Activated CD4-positive, alpha-beta T cell treated with anti-CD3 and anti-CD28 coated beads for 48 hours (primary cell): ENCODE measurements at regions not wholly inside any gene's neighbourhood (a gene's known extent, or its start where the extent isn't known, plus 50 kb on each side); places are given as distances from the start of the nearest gene placed in this dataset.
"Not testable (repeated sequence)": the region's sequence is repeated elsewhere in the genome, so short reads cannot be mapped to it uniquely, and the experiment has no call there.

ENCODE experiments used
- DNase-seq: peaks from one replicate; pipeline ENCODE4 v3.0.0-alpha.2; 2020

DNA sequence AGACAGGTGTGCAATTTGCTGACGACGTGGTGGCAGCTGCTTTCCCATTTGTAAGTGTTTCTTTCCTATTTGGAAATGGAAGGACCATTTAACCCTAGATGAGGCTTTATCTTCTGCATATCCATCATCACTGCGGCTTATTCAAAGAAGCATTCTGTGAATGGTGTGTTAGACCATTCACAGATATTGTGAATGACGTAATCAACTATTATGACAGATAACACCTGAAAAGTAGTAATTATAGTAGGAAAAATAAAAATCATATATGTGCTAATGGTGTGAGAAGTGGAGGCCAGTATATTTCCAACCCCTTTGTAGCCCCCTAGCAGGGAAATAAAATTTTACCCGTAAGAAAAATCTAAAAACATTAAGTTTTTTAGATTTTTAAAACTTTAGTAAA is 424.5 kb upstream of the CRIM1 start:
- DNase-seq, result no peak

- DNase-seq, result no peak
Observed at GRCh38 chr2:35929551-35929950, 426.0 kb upstream of the CRIM1 start.

DNA sequence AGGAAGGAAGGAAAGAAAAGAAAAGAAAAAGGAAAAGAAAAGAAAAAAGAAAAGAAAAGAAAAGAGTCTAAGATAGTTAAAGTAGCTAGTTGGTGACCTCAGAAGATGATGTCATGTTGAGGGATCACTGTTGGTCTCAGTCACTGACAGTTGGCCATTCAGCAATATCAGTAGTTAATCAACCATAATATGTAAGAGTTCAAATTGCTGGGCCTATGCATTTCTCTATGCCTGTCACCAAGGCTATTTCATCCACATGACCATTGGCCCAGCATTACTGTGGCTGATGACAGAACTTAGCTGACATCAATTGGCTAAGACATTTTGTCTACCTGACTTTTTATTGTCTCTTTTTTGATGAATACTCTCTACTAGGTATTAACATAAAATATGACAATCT is 435.5 kb upstream of the CRIM1 start:
- no peak for DNase-seq

DNA sequence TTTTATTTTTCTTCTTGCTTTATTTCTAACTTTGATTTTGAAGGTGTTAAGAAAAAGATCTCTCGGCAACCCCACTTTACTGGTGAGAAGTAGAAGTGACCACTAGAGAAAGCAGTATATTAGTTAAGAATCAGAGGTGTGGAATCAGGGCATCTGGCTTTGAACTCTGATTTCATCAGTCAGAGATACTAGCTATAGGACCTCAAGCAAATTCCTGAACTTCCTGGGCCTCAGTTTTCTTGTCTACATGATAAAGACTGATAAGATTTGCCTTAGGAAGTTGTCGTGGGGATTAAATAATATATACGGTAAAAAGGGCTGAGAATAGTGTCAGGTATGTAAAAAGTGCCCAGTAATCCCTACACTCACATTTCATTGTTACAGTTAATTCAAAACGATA is 440.3 kb upstream of the CRIM1 start:
- DNase-seq, result no peak

DNA sequence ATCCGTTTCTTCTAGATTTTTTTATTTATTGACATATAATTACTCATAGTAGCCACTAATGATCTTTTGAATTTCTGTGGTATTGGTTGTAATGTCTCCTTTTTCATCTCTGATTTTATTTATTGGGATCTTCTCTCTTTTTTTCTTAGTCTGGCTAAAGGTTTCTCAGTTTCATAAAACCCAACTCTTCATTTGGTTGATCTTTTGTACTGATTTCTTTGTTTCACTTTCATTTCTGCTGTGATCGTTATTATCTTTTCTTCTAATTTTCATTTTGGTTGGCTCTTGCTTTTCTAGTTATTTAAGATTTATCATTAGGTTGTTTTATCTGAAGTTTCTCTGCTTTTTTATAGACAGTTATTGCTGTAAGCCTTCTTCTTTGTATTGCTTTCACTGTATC is 463.6 kb upstream of the CRIM1 start:
- no peak for DNase-seq

- no peak for DNase-seq
Observed at GRCh38 chr2:35891528-35891927, 464.1 kb upstream of the CRIM1 start.

GRCh38 chr2:35887146-35887545 is 468.4 kb upstream of the CRIM1 start:
- no peak for DNase-seq

DNA sequence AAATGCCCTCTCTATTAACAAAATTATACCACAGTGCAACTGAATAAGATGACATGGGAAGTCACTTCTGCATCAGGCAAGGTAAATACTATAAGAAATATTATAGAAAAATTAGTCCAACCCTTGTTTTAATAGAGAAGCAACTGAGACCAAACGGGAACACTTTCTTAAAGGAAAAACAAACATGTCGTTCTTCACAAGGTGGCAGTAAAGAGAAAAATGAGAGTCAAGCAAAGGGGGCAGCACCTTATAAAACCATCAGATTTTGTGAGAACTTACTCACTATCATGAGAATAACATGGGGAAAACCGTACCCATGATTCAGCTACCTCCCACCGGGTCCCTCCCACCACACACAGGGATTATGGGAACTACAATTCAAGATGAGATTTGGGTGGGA is 481.7 kb upstream of the CRIM1 start:
- DNase-seq, result no peak

GRCh38 chr2:35871672-35872071 is 483.9 kb upstream of the CRIM1 start:
- no peak for DNase-seq

GRCh38 chr2:35870713-35871112 is 484.9 kb upstream of the CRIM1 start:
- DNase-seq, result no peak

DNA sequence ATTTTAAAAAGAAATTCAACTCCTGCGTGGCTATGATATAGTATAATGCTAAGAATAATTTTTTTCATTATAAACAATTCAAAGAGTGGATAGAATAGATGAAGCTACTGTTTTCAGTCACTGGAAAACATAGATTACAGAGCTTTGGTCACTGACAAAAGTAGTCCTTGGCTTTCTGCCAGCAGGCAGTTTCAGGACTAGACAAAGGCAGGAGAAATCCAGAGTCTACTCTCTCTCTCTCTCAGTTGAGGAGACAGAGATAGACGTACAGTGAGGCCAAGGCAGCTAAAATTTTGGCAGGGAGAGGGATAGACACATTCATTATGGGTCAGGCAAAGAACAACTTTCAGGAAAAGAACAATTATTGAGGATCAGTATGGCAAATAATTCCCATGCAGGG is 491.4 kb upstream of the CRIM1 start:
- no peak for DNase-seq

DNA sequence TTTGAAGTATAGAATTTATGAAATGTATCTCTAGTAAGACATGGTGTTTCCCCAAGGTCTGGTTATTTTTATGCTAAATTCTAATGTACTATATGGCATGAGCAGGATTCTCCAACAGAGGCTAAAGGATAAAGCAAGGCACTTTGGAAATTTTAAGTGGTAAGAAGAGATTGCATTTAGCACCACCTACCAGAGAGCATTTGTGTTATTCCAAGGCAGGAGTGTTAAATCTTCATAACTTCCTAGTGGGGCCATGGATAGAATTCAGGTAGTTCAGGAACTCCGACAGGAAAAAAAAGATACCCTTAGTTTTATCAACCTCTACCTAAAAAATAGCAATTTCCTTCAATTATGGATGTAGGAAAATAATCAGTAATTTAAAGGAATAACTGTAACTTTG is 497.4 kb upstream of the CRIM1 start:
- DNase-seq, result no peak

DNA sequence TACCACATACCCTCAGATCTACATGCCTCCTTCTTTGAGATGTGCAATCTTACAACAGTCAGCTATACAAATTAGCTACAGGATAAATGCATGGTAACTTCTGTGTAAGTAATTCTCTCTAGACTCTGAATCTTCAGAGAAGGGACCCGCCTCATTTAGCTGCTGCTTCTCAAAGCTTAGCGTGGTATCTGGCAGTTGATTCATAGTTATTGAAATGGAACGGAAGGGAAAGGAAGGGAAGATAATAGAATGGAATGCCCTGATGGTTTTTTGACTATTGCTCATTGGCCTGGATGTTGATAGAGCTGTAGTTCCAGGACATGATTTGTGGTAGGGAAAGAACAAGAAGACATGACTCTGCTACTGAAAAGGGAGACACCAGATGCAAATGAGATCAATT is 498.1 kb upstream of the CRIM1 start:
- no peak for DNase-seq

- no peak for DNase-seq
Observed at GRCh38 chr2:35831385-35831784, 524.2 kb upstream of the CRIM1 start.

DNA sequence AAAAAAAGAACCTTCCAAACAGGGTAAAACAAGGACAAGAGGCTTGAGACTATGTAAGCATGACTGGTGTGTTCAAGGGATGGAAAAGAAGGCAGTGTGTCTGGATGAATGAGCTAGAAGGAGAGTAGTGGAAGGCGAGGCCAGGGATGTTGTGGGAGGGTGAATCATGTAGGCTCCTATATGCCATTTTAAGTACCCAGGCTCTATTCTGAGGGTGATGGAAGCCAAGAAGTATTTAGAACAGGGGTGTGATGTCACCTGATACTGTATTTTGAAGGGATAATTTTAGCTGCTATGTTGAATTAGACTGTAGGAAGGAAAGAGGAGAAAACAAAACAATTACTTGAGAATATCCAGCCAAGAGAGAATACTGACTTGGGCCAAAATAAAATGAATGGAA is 524.7 kb upstream of the CRIM1 start:
- DNase-seq, result no peak

- no peak for DNase-seq
Observed at GRCh38 chr2:35827086-35827485, 528.5 kb upstream of the CRIM1 start.

GRCh38 chr2:35822716-35823115 is 532.9 kb upstream of the CRIM1 start:
- DNase-seq, result no peak

DNA sequence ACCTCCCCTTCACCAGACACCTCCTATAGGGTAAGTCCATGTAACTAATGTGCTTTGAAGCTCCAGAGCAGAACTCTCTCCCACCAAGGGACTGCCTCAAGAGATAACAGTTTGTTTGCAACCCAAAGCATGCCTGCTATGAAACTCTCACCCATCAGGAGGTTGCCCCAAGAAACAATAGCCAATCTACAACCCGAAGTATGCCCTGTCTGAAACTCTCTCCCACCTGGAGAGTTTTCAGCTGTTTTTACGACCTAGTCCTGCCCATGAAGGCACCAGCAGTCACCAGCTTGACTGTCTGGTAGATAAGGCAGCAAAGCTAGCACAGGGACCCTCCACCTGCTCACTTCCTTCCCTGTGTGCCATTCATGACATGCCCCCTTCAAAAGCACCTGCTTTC is 533.9 kb upstream of the CRIM1 start:
- no peak for DNase-seq

GRCh38 chr2:35820391-35820790 is 535.2 kb upstream of the CRIM1 start:
- no peak for DNase-seq

- DNase-seq, result no peak
Observed at GRCh38 chr2:35819033-35819432, 536.5 kb upstream of the CRIM1 start.

GRCh38 chr2:35818359-35818758 is 537.2 kb upstream of the CRIM1 start:
- DNase-seq, result not testable (repeated sequence)

DNA sequence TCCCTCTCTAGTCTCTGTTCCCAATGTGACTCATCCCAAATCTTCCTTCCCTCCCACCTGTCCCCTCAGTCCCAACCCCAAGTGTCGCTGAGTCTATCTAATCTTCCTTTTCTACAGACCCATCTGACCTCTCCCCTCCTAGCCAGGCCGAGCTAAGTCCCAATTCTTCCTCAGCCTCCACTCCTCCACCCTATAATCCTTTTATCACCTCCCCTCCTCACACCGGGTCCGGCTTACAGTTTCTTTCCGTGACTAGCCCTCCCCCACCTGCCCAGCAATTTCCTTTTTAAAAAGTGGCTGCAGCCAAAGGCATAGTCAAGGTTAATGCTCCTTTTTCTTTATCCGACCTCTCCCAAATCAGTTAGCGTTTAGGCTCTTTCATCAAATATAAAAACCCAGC is 541.0 kb upstream of the CRIM1 start:
- not testable (repeated sequence) for DNase-seq

DNA sequence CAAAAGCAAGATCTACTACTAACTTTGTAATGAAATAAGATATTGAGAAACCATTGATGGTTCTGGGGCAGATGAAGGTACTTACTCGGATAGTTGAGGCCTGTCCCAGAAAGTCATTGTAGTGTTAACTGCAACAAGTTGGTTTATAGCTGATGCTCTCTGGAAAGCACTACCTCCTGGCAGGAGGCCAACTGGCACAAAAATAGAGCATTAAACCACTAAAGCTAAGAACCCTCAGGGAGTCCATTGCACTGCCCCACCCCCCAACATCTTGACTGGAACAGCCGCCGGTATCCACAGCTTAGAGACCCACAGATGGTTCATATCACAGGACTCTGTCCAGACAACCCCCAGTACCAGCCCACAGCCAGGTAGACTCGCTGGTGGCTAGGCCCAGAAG is 552.5 kb upstream of the CRIM1 start:
- no peak for DNase-seq

- no peak for DNase-seq
Observed at GRCh38 chr2:35794796-35795450, 560.7 kb upstream of the CRIM1 start.

GRCh38 chr2:35790292-35790691 is 565.3 kb upstream of the CRIM1 start:
- no peak for DNase-seq

DNA sequence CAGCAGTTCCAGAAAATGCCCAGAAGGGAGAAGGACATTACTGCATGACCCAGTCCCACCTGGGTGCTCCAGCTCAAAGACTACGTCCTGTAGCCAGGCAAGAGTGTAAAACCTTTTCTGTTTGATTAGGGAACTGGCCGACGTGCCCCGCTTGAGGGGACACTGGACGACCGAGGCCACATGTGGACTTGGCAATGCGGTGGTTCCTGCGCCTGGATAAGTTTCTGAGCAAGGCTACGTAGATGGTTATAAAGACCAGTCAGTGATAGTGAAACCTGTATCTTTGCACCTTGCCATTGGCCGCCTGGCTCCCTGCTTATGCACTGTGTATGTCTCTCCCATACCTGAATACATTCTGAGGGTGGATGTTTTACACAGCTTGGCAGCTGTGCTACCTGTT is 567.0 kb upstream of the CRIM1 start:
- DNase-seq, result no peak
